Tibial nerve (tissue), 4 donors: ENCODE measurements at regions not wholly inside any gene's neighbourhood (a gene's known extent, or its start where the extent isn't known, plus 50 kb on each side); places are given as distances from the start of the nearest gene placed in this dataset.

Experiments
- DNase-seq, 2 donors: peaks; one replicate each; pipeline ENCODE4 v3.0.0-alpha.2; 2019; ENCODE audit warnings: low spot score in 2 of 2
- H3K27ac ChIP-seq, 4 donors: fragments of 200-600 bp; sonication (generic) in 3 of 4; one replicate each; pipeline ENCODE4 v1.5.1; 2017 to 2019; ENCODE audit warnings: mild to moderate bottlenecking in 1 of 4
- H3K27me3 ChIP-seq, 2 donors: fragments of 200-600 bp; sonication (generic) in 1 of 2; one replicate each; pipeline versions ENCODE4 v1.5.1 to v1.6.0; 2017 to 2019
- H3K36me3 ChIP-seq, 3 donors: fragments of 200-600 bp; sonication (generic); one replicate each; pipeline ENCODE4 v1.5.1; 2018 to 2019
- H3K4me1 ChIP-seq, 4 donors: fragments of 200-600 bp; sonication (generic) in 3 of 4; one replicate each; pipeline ENCODE4 v1.5.1; 2017 to 2019
- H3K4me3 ChIP-seq, 4 donors: fragments of 200-600 bp; sonication (generic) in 3 of 4; one replicate each; pipeline ENCODE4 v1.5.1; 2017 to 2019; ENCODE audit warnings: mild to moderate bottlenecking in 1 of 4, moderate library complexity in 1 of 4
- H3K9me3 ChIP-seq, 4 donors: fragments of 200-600 bp; sonication (generic) in 3 of 4; one replicate each; pipeline ENCODE4 v1.5.1; 2017 to 2019
- CTCF ChIP-seq, 5 experiments: fragments of 200-600 bp in 3 of 5; fragments of 450-650 bp in 2 of 5; sonication (generic) in 3 of 5; IDR thresholded peaks; one replicate each; pipeline ENCODE4 v1.5.1; 2016 to 2019; ENCODE audit warnings: antibody characterized with exemption in 5 of 5, mild to moderate bottlenecking in 3 of 5, moderate library complexity in 2 of 5
- EP300 ChIP-seq, 2 donors: sonication (generic); formaldehyde crosslinking; IDR thresholded peaks; one replicate each; pipeline ENCODE4 v1.6.1; 2017; ENCODE audit warnings: antibody characterized with exemption in 2 of 2, mild to moderate bottlenecking in 1 of 2
- POLR2A ChIP-seq, 2 donors: fragments of 450-650 bp; IDR thresholded peaks; one replicate each; pipeline ENCODE4 v1.6.1; 2017; ENCODE audit warnings: antibody characterized with exemption in 2 of 2, mild to moderate bottlenecking in 2 of 2, moderate library complexity in 2 of 2
- WGBS, 2 donors: methylation state at CpG; one replicate each; pipeline ENCODE4 v1.1.5; 2018; 5-methylcytosine and 5-hydroxymethylcytosine counted together

DNA sequence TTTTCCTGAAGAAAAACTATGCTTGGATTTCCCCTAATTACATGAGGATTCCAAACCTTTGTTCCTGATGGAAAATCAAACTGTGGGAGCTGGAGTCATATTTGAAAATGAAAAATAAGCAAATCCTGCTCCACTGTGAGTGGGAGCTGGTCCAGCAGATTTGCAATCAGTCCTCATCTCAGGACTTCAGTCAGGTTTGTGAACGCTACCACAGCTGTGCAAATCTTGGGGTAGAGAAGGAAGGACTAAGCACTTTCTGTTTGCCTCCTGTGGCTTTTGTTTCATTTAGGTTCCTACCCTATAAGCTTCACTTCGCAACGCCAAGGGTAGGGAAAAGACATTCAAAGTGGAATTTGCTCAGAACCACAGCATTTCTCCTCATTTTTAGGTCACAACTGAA is 238.2 kb downstream of the TUSC7 start:
- no peak for TF ChIP-seq CTCF (IDR thresholded peaks at IDR 0.05)
- TF ChIP-seq POLR2A (IDR thresholded peaks at IDR 0.05) = no peak
- no peak for TF ChIP-seq EP300 (IDR thresholded peaks at IDR 0.05)
- Histone ChIP-seq H3K36me3 (no peaks in the 10 kb centered on the region), H3K27me3 (no peaks in the 10 kb centered on the region), H3K4me1 (peaks cover 0 to 17% (median 0%) of the 10 kb centered on the region in 4 donors), H3K27ac (peak overlapping the region in 1 of 4 donors; percentile 15), H3K9me3 (no peaks in the 10 kb centered on the region), H3K4me3 (no peak overlapping the region)
- no peak for DNase-seq
- WGBS, 2 donors = 69 to 78% methylated on average over 3 of the region's 3 CpGs

GRCh38 chr3:116950301-116951055 is 240.9 kb downstream of the TUSC7 start:
- no peak for DNase-seq
- TF ChIP-seq CTCF (IDR thresholded peaks at IDR 0.05) = no peak
- TF ChIP-seq POLR2A (IDR thresholded peaks at IDR 0.05) = no peak
- no peak for TF ChIP-seq EP300 (IDR thresholded peaks at IDR 0.05)
- Histone ChIP-seq H3K27me3 (no peaks in the 10 kb centered on the region), H3K36me3 (no peaks in the 10 kb centered on the region), H3K9me3 (no peaks in the 10 kb centered on the region), H3K27ac (peak overlapping the region in 3 of 4 donors; percentile 57 to 79 (median 65)), H3K4me3 (no peak overlapping the region), H3K4me1 (peaks cover 0 to 18% (median 0%) of the 10 kb centered on the region in 4 donors)
- 78% methylated on average over 7 of the region's 7 CpGs for WGBS, 2 donors

GRCh38 chr3:116951610-116952009 is 242.0 kb downstream of the TUSC7 start:
- 37 to 41% methylated on average over 3 of the region's 3 CpGs for WGBS, 2 donors
- H3K9me3 ChIP-seq = no peaks in the 10 kb centered on the region
- TF ChIP-seq EP300 (IDR thresholded peaks at IDR 0.05) = peak in 1 of 2 donors; percentile 70
- no peak for TF ChIP-seq POLR2A (IDR thresholded peaks at IDR 0.05)
- TF ChIP-seq CTCF (IDR thresholded peaks at IDR 0.05) = no peak
- no peaks in the 10 kb centered on the region for H3K27me3 ChIP-seq
- H3K36me3 ChIP-seq = no peaks in the 10 kb centered on the region
- DNase-seq = no peak
- H3K4me1 ChIP-seq = peaks cover 0 to 18% (median 0%) of the 10 kb centered on the region in 4 donors
- H3K27ac ChIP-seq = peak overlapping the region; percentile 31 to 79 (median 61)
- H3K4me3 ChIP-seq = no peak overlapping the region

GRCh38 chr3:116958291-116958690 is 248.7 kb downstream of the TUSC7 start:
- H3K27me3 ChIP-seq = no peaks in the 10 kb centered on the region
- H3K4me1 ChIP-seq = no peaks in the 10 kb centered on the region
- H3K27ac ChIP-seq = no peak overlapping the region
- no peaks in the 10 kb centered on the region for H3K9me3 ChIP-seq
- DNase-seq = no peak
- 44% methylated on average over 3 of the region's 3 CpGs for WGBS, 2 donors
- TF ChIP-seq CTCF (IDR thresholded peaks at IDR 0.05) (no peak), EP300 (IDR thresholded peaks at IDR 0.05) (no peak), POLR2A (IDR thresholded peaks at IDR 0.05) (no peak)
- no peak overlapping the region for H3K4me3 ChIP-seq
- H3K36me3 ChIP-seq = no peaks in the 10 kb centered on the region

DNA sequence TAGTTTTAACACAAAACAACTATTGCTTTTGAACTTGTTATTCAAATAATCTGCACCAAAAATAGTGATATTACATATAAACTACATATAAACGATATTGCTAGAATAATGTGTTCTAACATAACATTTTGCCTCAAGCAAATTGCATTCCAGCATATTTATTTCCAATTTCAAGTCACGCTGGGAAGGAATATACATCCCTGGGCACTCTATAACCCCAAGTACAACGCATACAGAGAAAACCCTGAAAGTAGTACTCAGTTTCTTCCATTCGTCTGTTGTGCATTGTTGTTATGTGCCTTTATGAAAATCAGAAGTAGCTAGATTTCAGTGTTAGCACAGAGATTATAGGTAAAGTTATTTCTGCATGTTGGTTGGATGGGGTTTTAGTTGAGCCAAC is 251.5 kb downstream of the TUSC7 start:
- Histone ChIP-seq H3K27me3 (no peaks in the 10 kb centered on the region), H3K9me3 (no peaks in the 10 kb centered on the region), H3K4me1 (no peaks in the 10 kb centered on the region), H3K4me3 (no peak overlapping the region), H3K36me3 (no peaks in the 10 kb centered on the region), H3K27ac (no peak overlapping the region)
- 74 to 77% methylated on average over 4 of the region's 4 CpGs for WGBS, 2 donors
- TF ChIP-seq CTCF (IDR thresholded peaks at IDR 0.05) (no peak), POLR2A (IDR thresholded peaks at IDR 0.05) (no peak), EP300 (IDR thresholded peaks at IDR 0.05) (no peak)
- DNase-seq = no peak
